ENCODE measurements at regions not wholly inside any gene's neighbourhood (a gene's known extent, or its start where the extent isn't known, plus 50 kb on each side); places are given as distances from the start of the nearest gene placed in this dataset.

GRCh38 chr10:130542761-130543160 lies 406.6 kb downstream of the GLRX3 start:
- DNase-seq: no peak

DNA sequence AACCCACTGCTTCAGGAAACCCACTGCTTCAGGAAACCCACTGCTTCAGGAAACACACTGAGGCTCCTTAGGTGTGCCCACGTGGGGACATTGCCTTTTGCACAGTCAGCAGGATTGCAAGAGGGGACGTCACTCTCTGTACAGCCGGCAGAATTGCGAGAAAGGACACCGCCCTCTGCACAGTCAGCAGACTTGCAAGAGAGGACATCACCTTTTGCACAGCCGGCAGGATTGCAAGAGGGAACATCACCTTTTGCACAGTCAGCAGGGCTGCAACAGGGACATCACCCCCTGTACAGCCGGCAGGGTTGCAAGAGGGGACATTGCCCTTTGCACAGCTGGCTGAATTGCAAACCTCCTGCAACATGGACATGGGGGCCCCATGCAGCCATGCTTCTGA lies 407.6 kb downstream of the GLRX3 start:
- DNase-seq: no peak

DNA sequence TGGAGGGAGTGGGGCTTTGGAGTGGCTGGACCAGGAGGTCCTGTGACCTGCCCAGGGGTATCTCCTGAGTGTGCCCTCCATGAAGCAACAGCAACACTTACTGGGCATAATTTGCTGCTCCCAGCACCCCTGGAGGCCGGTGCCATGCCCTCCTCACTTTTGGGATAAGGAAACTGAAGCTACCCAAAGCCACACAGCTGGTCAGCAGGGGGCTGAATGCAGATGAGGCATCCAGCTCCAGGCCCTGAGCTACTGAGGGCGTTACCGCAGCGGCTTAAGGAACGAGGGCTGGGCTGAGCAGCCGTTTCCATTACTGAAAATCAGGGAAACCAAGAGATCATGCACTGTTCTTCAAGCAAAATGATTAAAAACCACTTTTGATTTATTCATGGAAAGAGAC lies 408.9 kb downstream of the GLRX3 start:
- DNase-seq: no peak

DNA sequence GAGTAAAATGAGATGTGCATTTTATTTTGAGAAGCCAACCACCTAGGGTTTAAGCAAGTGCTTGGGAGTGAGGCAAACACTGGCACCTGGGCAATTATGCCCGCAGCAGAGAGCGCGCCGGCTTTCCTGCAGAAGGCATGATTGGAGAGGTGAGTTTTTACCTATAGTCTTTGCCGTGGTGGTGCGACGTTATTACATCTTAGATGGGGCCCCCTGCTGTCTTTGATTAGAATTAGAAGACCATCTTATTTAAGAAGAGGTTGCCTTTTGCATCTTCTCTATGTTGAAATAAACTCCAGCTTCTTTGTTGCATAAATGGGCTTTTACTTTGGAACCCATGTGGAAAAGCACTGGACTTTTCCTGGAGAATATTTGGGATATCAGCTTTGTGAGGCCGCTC lies 409.5 kb downstream of the GLRX3 start:
- peak; percentile 29 for DNase-seq

DNA sequence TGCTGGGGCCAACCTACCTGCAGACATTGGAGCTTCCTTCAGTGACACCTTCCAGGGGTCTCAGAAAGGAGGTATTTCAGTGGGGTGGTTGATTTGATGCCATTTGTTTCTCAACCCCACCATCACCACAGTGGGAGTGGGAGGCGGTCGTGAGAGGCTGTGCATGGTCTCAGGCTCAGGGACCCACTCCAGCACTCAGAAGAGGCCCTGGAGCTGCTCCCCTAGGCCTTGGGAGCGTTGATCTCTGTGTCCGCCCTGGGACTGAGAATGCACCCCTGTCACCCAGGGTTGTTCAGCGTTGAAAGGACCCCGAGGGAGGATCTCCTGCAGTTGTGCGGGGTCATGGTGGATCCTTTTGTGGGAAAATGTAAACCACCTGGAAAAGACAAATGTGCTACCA lies 410.6 kb downstream of the GLRX3 start:
- no peak for DNase-seq

DNA sequence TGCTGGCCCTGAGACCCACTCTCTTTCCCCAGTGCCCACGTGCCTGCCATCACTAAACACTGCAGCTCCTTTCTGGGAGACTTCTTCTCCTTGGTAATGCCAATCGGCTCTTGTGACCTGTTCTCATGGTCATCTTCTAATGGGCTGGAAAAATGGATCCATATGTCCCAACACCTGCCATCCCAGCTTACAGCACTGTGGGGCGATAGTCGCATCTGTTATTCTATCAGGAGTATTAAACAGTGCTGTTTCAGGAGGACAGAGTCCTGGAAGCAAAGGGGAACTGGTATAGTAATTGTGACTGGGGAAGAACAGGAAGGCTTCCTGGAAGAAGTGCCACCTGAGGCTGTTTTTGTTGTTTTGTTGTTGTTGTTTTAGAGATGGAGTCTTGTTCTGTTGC lies 411.2 kb downstream of the GLRX3 start:
- peak; percentile 20 for DNase-seq

- DNase-seq: no peak
Measured at GRCh38 chr10:130550952-130551674, 414.9 kb downstream of the GLRX3 start.

- DNase-seq: no peak
Measured at GRCh38 chr10:130551676-130552075, 415.5 kb downstream of the GLRX3 start.

DNA sequence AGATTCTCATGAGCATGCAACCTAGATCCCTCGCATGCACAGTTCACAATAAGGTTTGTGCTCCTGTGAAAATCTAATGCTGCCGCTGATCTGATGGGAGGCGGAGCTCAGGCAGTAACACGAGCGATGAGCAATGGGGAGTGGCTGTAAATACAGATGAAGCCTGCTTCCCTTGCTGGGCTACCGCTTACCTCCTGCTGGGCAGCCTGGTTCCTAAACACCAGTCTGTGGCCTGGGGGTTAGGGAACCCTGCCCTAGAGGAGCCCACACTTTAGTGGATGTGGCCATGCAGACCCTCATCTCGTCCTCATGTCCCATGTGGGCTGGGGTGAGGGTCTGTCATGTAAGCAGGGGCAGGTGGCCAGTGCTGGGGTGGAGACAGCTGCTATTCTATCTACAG lies 417.6 kb downstream of the GLRX3 start:
- DNase-seq: no peak

- no peak for DNase-seq
Measured at GRCh38 chr10:130554701-130555410, 418.7 kb downstream of the GLRX3 start.

DNA sequence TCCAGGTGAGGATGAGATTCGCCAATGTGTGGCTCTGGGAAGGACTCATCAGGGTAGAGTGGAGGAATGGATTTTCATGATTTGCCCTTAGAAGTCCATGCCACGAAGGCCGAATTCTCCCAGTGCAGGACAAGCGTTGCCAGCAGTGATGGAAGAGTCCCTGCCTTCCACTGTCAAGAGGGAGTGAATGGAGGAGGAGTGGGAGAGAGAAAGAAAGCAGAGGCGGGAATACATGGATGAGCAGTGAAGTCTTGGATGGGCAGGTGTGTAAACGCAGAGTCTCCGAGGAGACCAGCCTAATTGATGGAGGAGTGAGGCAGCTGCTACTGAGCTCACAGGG lies 419.2 kb downstream of the GLRX3 start:
- no peak for DNase-seq

DNA sequence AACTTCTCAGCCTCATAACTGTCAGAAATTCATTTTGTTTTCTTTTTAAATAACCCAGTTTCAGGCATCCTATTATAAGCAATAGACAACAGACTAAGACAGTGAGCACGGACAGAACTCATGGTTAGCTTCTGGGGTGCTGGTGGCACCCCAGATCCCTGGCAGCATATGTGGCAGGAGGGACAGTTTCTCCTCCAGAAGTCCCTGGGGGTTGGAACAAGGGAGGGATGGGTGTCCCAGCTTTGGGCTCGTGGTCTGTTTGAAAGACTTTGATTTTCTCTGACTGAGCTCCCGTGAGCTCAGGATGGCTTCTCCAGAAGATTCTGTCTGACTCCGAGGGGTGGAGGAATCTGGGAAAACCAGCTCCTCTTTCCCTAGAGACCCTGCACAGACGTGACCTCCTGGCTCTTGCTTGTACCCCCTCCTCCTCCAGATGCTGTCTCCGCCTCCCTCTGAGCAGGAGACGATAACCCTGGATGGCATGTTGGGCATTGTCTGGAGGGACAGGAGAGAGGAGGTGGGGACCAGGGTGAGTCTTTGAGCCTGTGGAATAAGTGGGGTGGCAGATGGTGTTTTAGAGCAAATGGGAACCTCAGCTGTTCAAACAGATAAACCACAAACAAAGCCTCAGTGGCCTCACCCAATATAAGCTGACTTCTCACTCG lies 421.1 kb downstream of the GLRX3 start:
- DNase-seq: no peak

GRCh38 chr10:130558746-130559546 lies 422.8 kb downstream of the GLRX3 start:
- DNase-seq: no peak

GRCh38 chr10:130559547-130559880 lies 423.3 kb downstream of the GLRX3 start:
- DNase-seq: no peak

DNA sequence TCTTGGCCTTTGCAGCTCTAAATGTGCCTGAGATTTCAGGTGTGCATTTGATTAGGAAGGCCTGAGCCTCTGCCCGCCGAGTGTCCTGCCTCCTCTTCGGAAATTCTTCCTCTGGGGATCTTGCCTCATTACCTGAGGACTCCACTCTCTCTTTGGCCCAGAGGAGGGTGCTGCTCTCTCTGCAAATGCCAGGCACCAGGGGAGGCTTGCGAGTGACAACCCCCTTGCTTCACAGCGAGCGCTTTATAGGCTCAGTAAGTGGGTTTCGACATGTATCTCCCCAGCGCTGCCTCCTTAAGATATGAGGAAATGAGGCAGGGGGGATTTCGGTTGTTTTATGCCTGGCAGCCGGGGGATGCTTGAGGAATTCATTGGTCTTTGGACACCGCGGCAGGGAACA lies 423.9 kb downstream of the GLRX3 start:
- DNase-seq: no peak

GRCh38 chr10:130560573-130560972 lies 424.4 kb downstream of the GLRX3 start:
- no peak for DNase-seq

DNA sequence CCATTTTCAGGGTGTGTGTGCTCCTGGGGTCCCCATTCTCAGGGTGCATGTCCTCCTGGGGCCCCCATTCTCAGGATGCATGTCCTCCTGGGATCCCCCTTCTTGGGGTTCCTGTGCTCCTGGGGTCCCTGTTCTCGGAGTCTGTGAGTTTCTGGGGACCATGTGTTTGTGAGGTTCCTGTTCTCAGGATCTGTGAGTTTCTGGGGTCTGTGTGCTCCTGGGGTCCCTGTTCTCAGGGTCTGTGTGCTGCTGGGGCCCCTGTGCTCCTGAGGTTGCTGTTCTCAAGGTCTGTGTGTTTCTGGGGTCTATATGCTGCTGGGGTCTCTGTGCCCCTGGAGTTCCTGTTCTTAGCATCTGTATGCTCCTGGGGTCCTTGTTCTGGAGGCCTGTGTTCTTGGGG lies 425.5 kb downstream of the GLRX3 start:
- DNase-seq: no peak

- DNase-seq: no peak
Measured at GRCh38 chr10:130567011-130567410, 430.8 kb downstream of the GLRX3 start.

GRCh38 chr10:130567436-130567835 lies 431.2 kb downstream of the GLRX3 start:
- DNase-seq: no peak

- DNase-seq: no peak
Measured at GRCh38 chr10:130568246-130568645, 432.1 kb downstream of the GLRX3 start.

DNA sequence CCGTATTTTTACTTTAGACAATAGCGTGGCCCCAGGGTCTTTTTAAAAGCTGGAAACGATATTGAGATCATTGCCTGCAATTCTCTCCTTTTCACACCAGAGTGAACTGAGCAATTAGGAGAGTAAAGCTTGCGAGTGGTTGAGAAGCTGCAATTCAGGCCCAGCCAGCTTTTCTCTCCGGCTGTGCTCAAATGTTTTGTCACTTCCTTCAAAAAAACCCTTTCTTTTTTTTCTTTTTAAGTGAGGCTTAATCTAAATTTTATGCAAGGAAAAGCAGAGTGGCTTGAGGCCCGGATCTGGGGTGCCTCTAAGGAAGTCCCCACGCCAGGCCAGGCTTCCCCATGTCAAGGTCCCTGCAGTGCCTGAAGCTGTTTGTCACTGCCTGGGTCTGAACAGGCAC lies 433.9 kb downstream of the GLRX3 start:
- DNase-seq: no peak

DNA sequence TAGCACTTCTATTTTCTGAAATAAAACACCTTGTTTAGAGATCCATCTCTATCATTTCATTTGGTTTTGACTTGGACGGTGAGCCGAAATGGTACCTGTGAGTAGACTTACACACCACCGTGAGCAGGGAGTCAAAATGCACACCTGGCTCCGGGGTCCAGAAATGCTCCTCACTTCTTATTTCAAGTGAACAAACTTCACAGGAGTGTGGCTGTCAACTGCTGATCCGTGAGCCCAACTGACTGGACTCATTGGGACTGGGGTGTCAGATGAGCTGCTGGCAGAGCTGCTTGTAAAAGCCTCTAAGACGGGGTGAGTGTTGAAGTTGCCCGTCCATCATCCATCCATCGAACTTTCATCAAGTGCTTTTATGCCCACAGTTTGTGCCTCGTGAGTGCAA lies 435.5 kb downstream of the GLRX3 start:
- no peak for DNase-seq

- no peak for DNase-seq
Measured at GRCh38 chr10:130573446-130573845, 437.3 kb downstream of the GLRX3 start.
